Natural killer cell (primary cell): ENCODE measurements at regions not wholly inside any gene's neighbourhood (a gene's known extent, or its start where the extent isn't known, plus 50 kb on each side); places are given as distances from the start of the nearest gene placed in this dataset.

Experiments
- ATAC-seq, 3 donors: fragments of 150-1000 bp in 2 of 3; fragments of 200-7000 bp in 1 of 3; cut with Tn5 transposase; 1 replicate in 1 of 3; 2 replicates in 2 of 3; pipeline ENCODE4 v1.10.0; 2021; ENCODE audit warnings: mild to moderate bottlenecking in 2 of 3, moderate library complexity in 2 of 3
- DNase-seq, 2 donors: peaks; one replicate each; pipeline versions ENCODE4 v3.0.0 to v3.0.0-alpha.2; 2013 to 2021; ENCODE audit warnings: mixed read lengths in 1 of 2
- H3K27ac ChIP-seq: one replicate; pipeline ENCODE4 v1.5.1; 2013; ENCODE audit warnings: mild to moderate bottlenecking, low read length
- H3K27me3 ChIP-seq: one replicate; pipeline ENCODE4 v1.6.1; 2013; ENCODE audit warnings: low read length; ENCODE audit not compliant: control insufficient read depth, insufficient read depth
- H3K36me3 ChIP-seq: one replicate; pipeline ENCODE4 v1.6.1; 2013; ENCODE audit warnings: low read length; ENCODE audit not compliant: control insufficient read depth, insufficient read depth
- H3K4me1 ChIP-seq: one replicate; pipeline ENCODE4 v1.6.1; 2013; ENCODE audit warnings: low read length; ENCODE audit not compliant: control insufficient read depth, insufficient read depth
- H3K4me3 ChIP-seq: one replicate; pipeline ENCODE4 v1.5.1; 2013; ENCODE audit warnings: low read length
- H3K9me3 ChIP-seq: one replicate; pipeline ENCODE4 v1.6.1; 2013; ENCODE audit warnings: low read length; ENCODE audit not compliant: control insufficient read depth, insufficient read depth
- H3K27ac Mint-ChIP-seq, 2 donors: one replicate each; pipeline ENCODE4 v1.8.0; 2022; ENCODE audit warnings: mild to moderate bottlenecking in 2 of 2, mixed read lengths in 2 of 2, moderate library complexity in 1 of 2
- H3K27me3 Mint-ChIP-seq, 2 donors: one replicate each; pipeline ENCODE4 v1.8.0; 2022; ENCODE audit warnings: low read depth in 2 of 2, mixed read lengths in 2 of 2
- H3K36me3 Mint-ChIP-seq: one replicate; pipeline ENCODE4 v1.8.0; 2022; ENCODE audit warnings: mixed read lengths
- H3K4me1 Mint-ChIP-seq, 2 donors: one replicate each; pipeline ENCODE4 v1.8.0; 2022; ENCODE audit warnings: mixed read lengths in 2 of 2
- H3K4me3 Mint-ChIP-seq: one replicate; pipeline ENCODE4 v1.8.0; 2022; ENCODE audit warnings: mild to moderate bottlenecking, moderate library complexity, mixed read lengths
- H3K9me3 Mint-ChIP-seq, 2 donors: one replicate each; pipeline ENCODE4 v1.8.0; 2022; ENCODE audit warnings: mixed read lengths in 2 of 2
- CTCF ChIP-seq: fragments of 200-600 bp; IDR thresholded peaks from one replicate; pipeline ENCODE4 v1.8.0; 2022; ENCODE audit warnings: antibody characterized with exemption
- WGBS: methylation state at CpG from one replicate; pipeline ENCODE4 v1.1.7; 2013; ENCODE audit warnings: missing lambda C conversion rate; ENCODE audit not compliant: insufficient coverage; 5-methylcytosine and 5-hydroxymethylcytosine counted together
- intact Hi-C: fragments of 100-400 bp; cut with micrococcal nuclease; formaldehyde crosslinking; loops from one replicate; pipeline ENCODE4 v1.14.2; 2022

DNA sequence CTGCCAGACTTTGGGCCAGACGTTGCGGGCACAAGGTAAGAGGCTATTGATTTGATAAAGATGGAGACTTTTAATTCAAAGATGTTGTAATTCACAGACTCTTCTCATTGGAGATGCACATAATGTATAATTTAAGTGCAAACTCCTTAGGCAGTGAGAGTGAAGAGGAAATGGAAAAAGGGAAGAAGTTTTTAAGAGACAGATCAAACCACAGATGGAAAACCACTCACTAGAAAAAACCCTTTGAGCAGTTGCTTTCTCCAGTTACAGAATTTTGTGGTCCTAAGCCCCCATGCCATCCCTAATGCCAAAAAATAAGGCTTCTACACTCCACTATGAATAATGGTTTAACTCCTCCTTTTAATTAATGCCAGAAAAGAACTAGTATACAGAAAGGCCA lies 977.1 kb upstream of the PRKX start:
- no peak for DNase-seq
- no peak overlapping the region for H3K27ac ChIP-seq
- no peak for ATAC-seq
- no peak overlapping the region for H3K4me3 ChIP-seq
- H3K4me3 Mint-ChIP-seq: no peak overlapping the region
- WGBS: 100% methylated on average over 1 of the region's 2 CpGs
- no peaks in the 10 kb centered on the region for H3K27me3 Mint-ChIP-seq
- intact Hi-C loops: no loop called here
- no peaks in the 10 kb centered on the region for H3K27me3 ChIP-seq
- H3K9me3 Mint-ChIP-seq: peaks cover 3 to 14% of the 10 kb centered on the region in 2 donors
- no peaks in the 10 kb centered on the region for H3K36me3 Mint-ChIP-seq
- no peaks in the 10 kb centered on the region for H3K9me3 ChIP-seq
- no peaks in the 10 kb centered on the region for H3K36me3 ChIP-seq
- H3K4me1 Mint-ChIP-seq: no peaks in the 10 kb centered on the region
- H3K27ac Mint-ChIP-seq: no peak overlapping the region
- TF ChIP-seq CTCF: no peak
- no peaks in the 10 kb centered on the region for H3K4me1 ChIP-seq

- no peak overlapping the region for H3K4me3 ChIP-seq
- Mint-ChIP-seq H3K27ac (no peak overlapping the region), H3K27me3 (no peaks in the 10 kb centered on the region), H3K4me3 (no peak overlapping the region), H3K9me3 (peaks cover 3 to 9% of the 10 kb centered on the region in 2 donors), H3K4me1 (no peaks in the 10 kb centered on the region), H3K36me3 (no peaks in the 10 kb centered on the region)
- no peaks in the 10 kb centered on the region for H3K36me3 ChIP-seq
- H3K9me3 ChIP-seq: no peaks in the 10 kb centered on the region
- TF ChIP-seq CTCF: no peak
- intact Hi-C loops: no loop called here
- H3K4me1 ChIP-seq: no peaks in the 10 kb centered on the region
- ATAC-seq (no peak), DNase-seq (no peak)
- WGBS: 94% methylated on average over 5 of the region's 6 CpGs
- no peak overlapping the region for H3K27ac ChIP-seq
- no peaks in the 10 kb centered on the region for H3K27me3 ChIP-seq
Observed at GRCh38 chrX:4682636-4683035, 969.2 kb upstream of the PRKX start.

DNA sequence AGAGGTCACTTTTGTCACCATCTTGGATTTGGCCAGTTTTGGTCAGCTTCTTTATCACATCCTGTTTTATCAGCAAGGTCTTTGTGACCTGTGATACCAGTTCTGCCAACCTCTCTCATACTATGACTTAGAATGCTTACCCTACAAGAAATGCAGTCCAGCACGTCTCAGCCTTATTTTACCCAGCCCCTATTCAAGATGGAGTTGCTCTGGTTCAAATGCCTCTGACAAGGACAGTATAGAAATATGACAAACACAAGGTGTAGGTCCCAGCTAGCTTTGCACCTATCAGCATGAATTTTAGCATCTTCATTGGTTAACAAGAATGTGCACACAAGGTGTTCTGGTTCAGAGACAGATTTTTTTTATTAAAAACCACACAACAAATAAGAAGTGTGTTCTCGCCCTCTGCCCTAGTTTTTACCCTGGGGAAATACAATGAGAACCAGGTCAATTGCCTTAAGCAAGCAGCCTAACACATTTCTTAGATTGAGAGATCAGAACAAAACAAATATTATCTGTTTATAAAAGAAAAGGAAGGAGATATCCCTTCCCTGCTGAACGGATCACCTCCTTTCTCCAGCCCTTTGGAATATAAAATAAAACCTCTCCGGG lies 962.3 kb upstream of the PRKX start:
- Mint-ChIP-seq H3K36me3 (no peaks in the 10 kb centered on the region), H3K27me3 (no peaks in the 10 kb centered on the region), H3K9me3 (peaks cover 0 to 5% of the 10 kb centered on the region in 2 donors), H3K27ac (no peak overlapping the region), H3K4me1 (no peaks in the 10 kb centered on the region), H3K4me3 (no peak overlapping the region)
- H3K4me3 ChIP-seq: no peak overlapping the region
- ATAC-seq (no peak), DNase-seq (no peak)
- intact Hi-C loops: no loop called here
- no peaks in the 10 kb centered on the region for H3K9me3 ChIP-seq
- no peak overlapping the region for H3K27ac ChIP-seq
- no peaks in the 10 kb centered on the region for H3K4me1 ChIP-seq
- 100% methylated on average over 2 of the region's 4 CpGs for WGBS
- no peaks in the 10 kb centered on the region for H3K27me3 ChIP-seq
- no peaks in the 10 kb centered on the region for H3K36me3 ChIP-seq
- TF ChIP-seq CTCF: no peak
